ENCODE measurements at regions not wholly inside any gene's neighbourhood (a gene's known extent, or its start where the extent isn't known, plus 50 kb on each side); places are given as distances from the start of the nearest gene placed in this dataset.

GRCh38 chr3:74329096-74329495, 285.4 kb downstream of the CNTN3 start:
- H2BK5ac ChIP-seq (ENCODE audit: insufficient read length, low read length): no peak overlapping the region
- Mint-ChIP-seq H3K9me3 (no peaks in the 10 kb centered on the region), H3K27me3 (ENCODE audit: low read depth) (no peaks in the 10 kb centered on the region; the same call in 1 of the 2 replicates), H3K27ac (no peak overlapping the region), H3K4me1 (no peaks in the 10 kb centered on the region), H3K36me3 (ENCODE audit: insufficient read depth in 1 of 3, low read depth in 3 of 3) (no peaks in the 10 kb centered on the region), H3K4me3 (no peak overlapping the region)
- no peak overlapping the region for H2AK5ac ChIP-seq (ENCODE audit: insufficient read length, low read length)
- H3T11ph ChIP-seq (ENCODE audit: low read length): no peak overlapping the region
- no peak for DNase-seq
- H3K56ac ChIP-seq (ENCODE audit: insufficient read length, low read depth, low read length): no peak overlapping the region
- TF ChIP-seq CTCF (conservative IDR thresholded peaks at IDR 0.05): no peak
- H3K79me2 ChIP-seq (ENCODE audit: insufficient read depth, low read length): no peaks in the 10 kb centered on the region
- no peaks in the 10 kb centered on the region for H3K4me1 ChIP-seq (ENCODE audit: insufficient read depth, low read length)
- H3K23ac ChIP-seq (ENCODE audit: insufficient read length, low read depth, low read length): no peak overlapping the region
- H3K79me1 ChIP-seq (ENCODE audit: insufficient read depth, low read depth, low read length, poor library complexity, severe bottlenecking): no peaks in the 10 kb centered on the region
- no peak overlapping the region for H2AFZ ChIP-seq (ENCODE audit: low read length)
- H4K20me1 ChIP-seq (ENCODE audit: control insufficient read depth, insufficient read depth, insufficient read length): no peaks in the 10 kb centered on the region
- no peak overlapping the region for H3K14ac ChIP-seq (ENCODE audit: insufficient read depth, low read length)
- H2BK120ac ChIP-seq (ENCODE audit: low read depth, low read length, poor library complexity, severe bottlenecking): no peak overlapping the region
- no peak overlapping the region for H4K8ac ChIP-seq (replicated peaks; ENCODE audit: insufficient read length, low read depth, low read length)
- no peak overlapping the region for H3K4ac ChIP-seq (ENCODE audit: low read depth, low read length)
- H3K23me2 ChIP-seq (ENCODE audit: insufficient read length, low read depth, low read length, poor library complexity, severe bottlenecking): no peaks in the 10 kb centered on the region
- no peak overlapping the region for H4K5ac ChIP-seq (ENCODE audit: insufficient read length, low read depth, low read length)
- H4K91ac ChIP-seq (ENCODE audit: insufficient read length, low read depth, low read length): no peak overlapping the region
- H3K27ac ChIP-seq (ENCODE audit: insufficient read length, low read depth, low read length): no peak overlapping the region
- no peak overlapping the region for H2BK20ac ChIP-seq (ENCODE audit: low read depth, low read length, poor library complexity, severe bottlenecking)
- H3K18ac ChIP-seq (ENCODE audit: insufficient read length, low read depth, low read length): no peak overlapping the region
- no peak overlapping the region for H2BK15ac ChIP-seq (ENCODE audit: low read depth, low read length)
- no peak overlapping the region for H3K4me2 ChIP-seq (ENCODE audit: insufficient read depth, insufficient read length, low read length)
- no peaks in the 10 kb centered on the region for H3K9me3 ChIP-seq (ENCODE audit: control insufficient read depth, low read depth, low read length)
- H3K27me3 ChIP-seq (ENCODE audit: insufficient read depth, low read length): no peaks in the 10 kb centered on the region
- H2BK12ac ChIP-seq (ENCODE audit: insufficient read length, low read depth, low read length): no peak overlapping the region
- no peak overlapping the region for H3K9ac ChIP-seq (ENCODE audit: extremely low read depth, insufficient read length, low read length)

Measured in H9 (cell line).